Endothelial cell of hepatic sinusoid (primary cell): ENCODE measurements at regions not wholly inside any gene's neighbourhood (a gene's known extent, or its start where the extent isn't known, plus 50 kb on each side); places are given as distances from the start of the nearest gene placed in this dataset.
"Not testable (repeated sequence)": the region's sequence is repeated elsewhere in the genome, so short reads cannot be mapped to it uniquely, and the experiment has no call there.

Source experiments
- in situ Hi-C: cut with HindIII; loops from 2 replicates; pipeline ENCODE4 v1.10.0; 2017; ENCODE audit warnings: low sequenced_read_pairs

DNA sequence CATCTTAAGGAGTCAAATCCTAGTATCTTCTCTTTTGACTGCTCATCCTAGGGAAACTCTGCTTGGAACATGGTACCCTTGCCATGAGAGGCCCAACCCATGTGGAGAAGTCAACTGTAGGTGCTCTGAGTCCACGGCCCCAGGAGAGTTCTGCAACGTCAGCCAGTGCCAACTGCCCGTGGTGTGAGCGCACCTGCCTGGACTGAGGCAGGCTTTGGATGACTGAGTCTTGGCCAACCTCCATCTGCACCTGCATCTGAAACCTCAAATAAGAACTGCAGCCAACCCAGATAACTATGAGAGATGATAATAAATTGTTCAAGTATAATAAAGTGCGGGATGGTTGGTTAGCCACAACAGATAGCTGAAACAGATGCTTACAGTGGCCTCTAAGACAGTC is 772.0 kb downstream of the TRIML1 start:
- in situ Hi-C loops = no loop called here

- in situ Hi-C loops = no loop called here
These were observed 772.5 kb downstream of the TRIML1 start for GRCh38 chr4:188911707-188912106.

GRCh38 chr4:188915175-188915574 is 775.9 kb downstream of the TRIML1 start:
- in situ Hi-C loops = no loop called here

DNA sequence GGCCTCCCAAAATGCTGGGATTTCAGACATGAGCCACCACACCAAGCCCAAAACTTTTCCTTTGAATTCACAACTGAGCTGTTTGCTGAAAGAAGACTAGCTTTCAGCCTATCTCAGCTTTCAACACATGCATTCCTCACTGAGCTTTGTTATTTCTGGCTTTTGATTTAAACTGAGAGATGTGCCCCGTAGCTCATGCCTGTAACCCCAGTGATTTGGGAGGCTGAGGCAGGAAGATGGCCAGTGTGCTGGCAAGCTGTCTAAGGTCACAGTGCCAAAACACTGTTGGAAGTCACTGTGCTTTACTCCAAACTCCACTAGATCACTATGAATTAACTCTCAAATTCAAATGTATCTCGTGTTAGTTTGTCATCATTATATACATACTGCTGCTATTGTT is 779.5 kb downstream of the TRIML1 start:
- in situ Hi-C loops = no loop called here

DNA sequence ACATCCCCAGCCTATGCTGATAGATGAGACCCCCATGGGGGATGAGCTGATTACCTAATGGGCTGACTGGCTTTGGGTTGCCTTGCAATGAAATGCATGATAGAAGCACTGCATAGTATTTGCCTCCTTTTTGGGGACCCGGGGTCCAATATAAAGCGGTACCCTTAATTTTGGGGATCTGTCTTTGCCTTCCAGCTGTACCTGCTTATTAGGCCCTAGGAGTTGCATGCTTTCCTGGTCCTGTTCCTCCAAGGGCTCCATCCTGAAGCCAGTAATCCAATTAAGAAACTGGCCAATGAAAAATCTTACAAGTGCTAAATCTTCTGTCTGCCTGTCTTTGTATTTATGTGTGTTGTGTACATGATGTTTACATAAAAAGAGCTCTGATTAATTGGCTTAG is 791.6 kb downstream of the TRIML1 start:
- in situ Hi-C loops = no loop called here

GRCh38 chr4:188934320-188934962 is 795.2 kb downstream of the TRIML1 start:
- in situ Hi-C loops = no loop called here

DNA sequence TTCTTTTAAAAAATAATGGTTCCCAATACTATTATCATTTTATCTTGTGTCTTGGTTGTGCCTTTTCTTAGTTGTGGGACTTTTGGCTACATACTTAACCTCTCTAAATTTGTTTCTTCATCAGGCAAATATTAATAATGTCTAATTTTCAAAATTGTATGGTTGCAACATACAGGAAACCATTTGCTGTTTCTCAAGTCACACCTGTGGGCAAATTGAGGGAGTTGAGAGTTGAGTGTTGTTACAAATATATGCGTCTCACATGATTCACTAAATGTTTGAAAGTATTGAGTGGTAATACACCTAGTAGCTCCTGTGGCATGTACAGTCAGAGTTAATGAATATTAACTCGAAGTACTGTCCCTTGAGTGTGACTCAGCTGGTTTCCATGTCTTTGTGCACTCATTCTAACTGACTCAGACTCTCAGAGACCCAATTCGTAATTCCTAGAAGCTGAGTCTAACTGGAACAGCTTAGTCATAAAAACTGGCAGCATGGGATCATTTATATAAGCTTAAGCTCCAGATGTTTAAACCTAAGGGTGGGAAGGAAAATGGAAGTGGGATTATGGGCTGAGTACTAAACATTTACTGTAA is 802.4 kb downstream of the TRIML1 start:
- in situ Hi-C loops = no loop called here

DNA sequence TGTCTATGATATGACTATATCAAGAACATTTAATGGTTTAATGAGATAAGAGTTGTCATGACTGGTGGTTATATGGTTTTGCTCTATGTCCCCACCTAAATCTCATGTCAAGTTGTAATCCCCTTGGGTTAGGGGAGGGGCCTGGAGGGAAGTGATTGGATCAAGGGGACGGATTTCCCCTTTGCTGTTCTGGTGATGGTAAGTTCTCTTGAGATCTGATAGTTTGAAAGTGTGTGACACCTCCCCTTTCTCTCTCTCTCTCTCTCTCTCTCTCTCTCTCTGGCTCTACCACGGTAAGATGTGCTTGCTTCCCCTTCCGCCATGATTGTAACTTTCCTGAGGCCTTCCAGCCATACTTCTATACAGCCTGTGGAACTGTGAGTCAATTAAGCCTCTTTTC is 803.4 kb downstream of the TRIML1 start:
- in situ Hi-C loops = no loop called here

GRCh38 chr4:188949596-188949995 is 810.4 kb downstream of the TRIML1 start:
- in situ Hi-C loops = no loop called here

DNA sequence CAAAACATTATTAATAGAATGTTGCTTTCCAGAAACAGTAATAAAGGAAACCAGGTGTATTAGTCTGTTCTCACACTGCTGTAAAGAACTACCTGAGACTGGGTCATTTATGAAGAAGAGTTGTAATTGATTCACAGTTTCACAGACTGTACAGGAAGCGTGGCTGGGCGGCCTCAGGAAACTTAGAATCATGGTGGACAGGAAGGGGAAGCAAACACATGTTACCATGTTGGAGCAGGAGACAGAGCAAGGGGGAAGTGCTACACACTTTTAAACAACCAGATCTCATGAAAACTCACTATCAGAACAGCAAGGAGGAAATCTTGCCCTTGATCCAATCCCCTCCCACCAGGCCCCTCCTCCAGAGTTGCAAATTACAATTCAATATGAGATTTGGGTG is 815.8 kb downstream of the TRIML1 start:
- in situ Hi-C loops = no loop called here

DNA sequence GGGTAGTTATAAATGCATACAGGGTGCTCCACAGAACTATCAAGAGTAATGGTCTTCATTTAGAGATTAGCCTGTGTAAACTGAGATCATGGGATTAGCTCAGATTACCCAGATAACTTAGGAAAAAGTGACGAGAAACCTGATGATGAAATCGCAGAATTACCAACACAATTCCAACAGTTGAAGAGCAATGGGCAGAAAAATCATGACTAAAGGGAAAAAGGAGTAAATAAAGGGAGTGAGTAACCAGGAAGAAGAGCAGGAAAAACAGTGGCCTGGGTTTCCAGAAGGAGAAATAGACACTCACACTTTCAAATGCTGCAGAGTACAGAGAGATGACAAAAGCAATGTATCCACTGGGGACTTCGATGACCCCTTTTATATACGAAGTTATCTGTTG is 817.3 kb downstream of the TRIML1 start:
- in situ Hi-C loops = no loop called here

DNA sequence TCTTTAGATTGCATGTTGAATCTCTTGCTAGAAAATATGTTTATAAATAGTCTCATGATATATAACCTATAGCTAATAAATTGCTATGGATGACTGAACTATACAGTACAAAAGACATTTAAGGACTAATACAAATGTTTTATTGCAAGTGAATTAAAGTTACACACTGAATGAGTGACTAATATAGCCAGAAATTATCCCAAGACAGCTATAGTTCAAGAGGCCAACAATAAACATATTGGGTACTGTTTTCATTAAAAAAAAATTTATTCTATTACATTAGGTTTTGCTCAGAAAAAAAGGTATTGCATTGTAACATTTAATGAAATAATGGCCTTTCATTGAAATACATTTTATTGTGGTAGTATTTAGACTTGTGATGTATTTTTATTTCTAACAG is 819.1 kb downstream of the TRIML1 start:
- in situ Hi-C loops = no loop called here

DNA sequence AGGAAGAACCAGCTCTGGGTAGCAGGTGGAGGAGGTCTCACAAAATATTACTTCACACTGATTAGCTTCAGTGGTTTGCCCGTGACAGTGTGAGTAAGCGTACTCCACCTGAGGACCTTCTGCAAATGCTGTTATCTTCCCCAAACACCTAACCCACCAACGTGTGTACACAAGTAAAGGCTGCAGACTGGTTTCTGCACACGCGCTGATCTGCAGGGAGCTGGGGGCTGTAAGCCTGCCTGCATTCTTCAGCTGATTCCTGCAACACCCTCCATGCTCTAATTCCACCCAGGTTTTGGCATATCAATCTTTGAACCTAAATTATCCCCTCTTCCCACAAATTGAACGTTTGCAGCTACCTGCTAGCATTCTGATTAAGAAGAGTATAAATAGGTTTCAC is 820.2 kb downstream of the TRIML1 start:
- in situ Hi-C loops = no loop called here

DNA sequence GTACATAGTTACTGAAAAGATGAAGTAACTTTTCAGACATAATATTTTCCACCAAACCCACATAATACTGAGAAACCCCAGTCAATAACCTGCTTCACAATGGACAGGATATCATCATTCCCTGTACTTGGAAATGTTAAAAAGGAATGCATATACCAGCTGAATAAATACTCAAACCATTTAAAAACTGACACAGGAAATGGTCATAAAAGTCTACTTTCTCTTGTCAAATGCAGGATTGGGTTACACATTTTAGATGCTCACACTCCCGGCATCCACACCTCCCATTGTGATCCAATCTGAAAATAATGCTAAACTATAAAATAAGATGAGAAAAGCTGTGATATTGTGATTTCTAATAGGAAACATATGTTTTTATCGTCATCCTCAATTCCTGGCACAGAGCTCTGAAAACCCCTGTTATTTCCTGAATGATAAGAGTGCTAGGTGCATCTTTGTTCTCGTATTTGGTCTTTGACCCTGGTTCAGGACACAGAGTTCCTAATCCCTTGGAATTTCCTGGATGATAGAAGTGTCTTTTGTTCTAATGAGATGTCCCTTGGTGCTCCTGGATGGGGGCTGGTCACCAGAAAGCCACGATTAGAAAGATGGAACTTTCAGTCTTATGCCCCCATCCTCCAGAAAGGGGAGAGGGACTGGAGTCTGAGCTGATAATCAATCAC is 821.3 kb downstream of the TRIML1 start:
- in situ Hi-C loops = no loop called here

DNA sequence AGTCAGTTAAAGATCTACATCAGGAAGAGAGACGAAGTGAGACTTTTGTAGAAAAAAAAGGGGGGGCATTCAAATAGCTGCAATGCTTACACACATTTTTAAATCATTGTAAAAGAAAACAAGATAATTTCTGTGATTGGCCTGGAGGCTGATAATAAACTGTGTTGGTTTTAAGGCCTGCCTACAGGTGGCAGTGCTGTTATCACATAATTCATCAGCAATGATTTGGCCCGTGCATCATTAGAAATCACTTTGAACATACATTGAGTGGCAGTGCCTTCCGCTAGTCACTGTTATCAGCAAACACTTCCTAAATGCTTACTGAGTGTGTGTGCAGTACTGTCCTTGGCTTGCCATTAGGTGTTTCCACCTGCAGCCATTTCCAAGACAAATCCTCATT is 831.9 kb downstream of the TRIML1 start:
- in situ Hi-C loops = no loop called here

GRCh38 chr4:188975271-188975670 is 836.0 kb downstream of the TRIML1 start:
- in situ Hi-C loops = no loop called here

GRCh38 chr4:188976644-188977115 is 837.4 kb downstream of the TRIML1 start:
- in situ Hi-C loops = no loop called here

- in situ Hi-C loops = not testable (repeated sequence)
These were observed 838.0 kb downstream of the TRIML1 start for GRCh38 chr4:188977232-188977631.

DNA sequence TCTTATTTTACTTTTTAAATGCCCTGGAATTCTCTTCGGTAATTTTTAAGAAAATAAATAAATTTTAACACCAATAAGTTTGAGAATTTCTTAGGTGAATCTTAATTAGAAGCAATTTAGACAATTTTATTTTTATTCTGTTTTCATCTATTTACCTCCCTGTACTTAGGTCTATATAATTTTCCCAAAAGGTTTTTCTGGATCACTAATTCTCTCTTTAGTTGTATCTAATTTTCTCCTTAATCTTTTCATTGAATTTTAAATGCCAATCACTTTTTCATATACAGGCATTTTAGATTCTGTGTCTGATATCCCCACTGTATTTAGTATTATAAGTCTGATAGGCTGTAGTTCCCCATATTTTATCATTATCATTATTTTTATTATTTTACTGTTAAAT is 845.3 kb downstream of the TRIML1 start:
- in situ Hi-C loops = no loop called here

- in situ Hi-C loops = no loop called here
These were observed 847.0 kb downstream of the TRIML1 start for GRCh38 chr4:188986271-188986689.

GRCh38 chr4:188987011-188987410 is 847.8 kb downstream of the TRIML1 start:
- in situ Hi-C loops = no loop called here

DNA sequence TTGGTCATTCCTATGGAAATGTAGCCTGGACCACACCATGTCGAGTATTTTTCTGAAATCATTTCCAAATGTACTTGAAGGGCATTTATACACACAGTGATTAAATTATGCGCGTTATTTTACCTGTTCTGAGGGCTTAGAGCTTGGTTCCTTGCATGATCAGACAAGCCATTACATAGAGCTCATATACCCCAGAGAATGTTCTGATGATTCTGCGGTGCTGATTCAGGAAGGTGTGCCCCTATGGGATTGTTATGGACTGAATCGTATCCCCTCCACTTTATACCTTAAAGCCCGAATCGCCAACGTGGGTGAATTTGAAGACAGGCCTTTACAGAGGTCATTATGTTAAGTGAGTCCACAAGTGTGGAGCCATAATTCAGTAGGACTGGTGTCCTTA is 848.9 kb downstream of the TRIML1 start:
- in situ Hi-C loops = no loop called here
